ENCODE measurements at regions not wholly inside any gene's neighbourhood (a gene's known extent, or its start where the extent isn't known, plus 50 kb on each side); places are given as distances from the start of the nearest gene placed in this dataset.

- Histone ChIP-seq H3K36me3 (replicated peaks) (peaks cover 4% of the 10 kb centered on the region), H3K4me3 (ENCODE audit: low read depth, low read length) (peak overlapping the region; percentile 79), H3K27ac (peak overlapping the region; percentile 100), H3K27me3 (replicated peaks) (no peaks in the 10 kb centered on the region)
- in situ Hi-C loops (cut with HindIII; ENCODE audit: low pct_ligation_motif_present, low sequenced_read_pairs) = no loop called here
- no peak for TF ChIP-seq CTCF (IDR thresholded peaks at IDR 0.05; ENCODE audit: low read depth, low read length, missing control alignments)
- peak; percentile 97 for DNase-seq
Observed at GRCh38 chr9:94166236-94166975, 82.1 kb downstream of the PTPDC1 start.

GRCh38 chr9:94166976-94167346 lies 82.7 kb downstream of the PTPDC1 start:
- peak overlapping the region; percentile 79 for H3K4me3 ChIP-seq (ENCODE audit: low read depth, low read length)
- peak overlapping the region; percentile 78 for H3K27ac ChIP-seq
- no peak for DNase-seq
- H3K27me3 ChIP-seq (replicated peaks) = no peaks in the 10 kb centered on the region
- in situ Hi-C loops (cut with HindIII; ENCODE audit: low pct_ligation_motif_present, low sequenced_read_pairs) = no loop called here
- H3K36me3 ChIP-seq (replicated peaks) = peaks cover 4% of the 10 kb centered on the region
- TF ChIP-seq CTCF (IDR thresholded peaks at IDR 0.05; ENCODE audit: low read depth, low read length, missing control alignments) = peak; percentile 12

- DNase-seq = no peak
- peak overlapping the region; percentile 78 for H3K27ac ChIP-seq
- no peaks in the 10 kb centered on the region for H3K27me3 ChIP-seq (replicated peaks)
- in situ Hi-C loops (cut with HindIII; ENCODE audit: low pct_ligation_motif_present, low sequenced_read_pairs) = no loop called here
- TF ChIP-seq CTCF (IDR thresholded peaks at IDR 0.05; ENCODE audit: low read depth, low read length, missing control alignments) = no peak
- H3K36me3 ChIP-seq (replicated peaks) = peaks cover 4% of the 10 kb centered on the region
- H3K4me3 ChIP-seq (ENCODE audit: low read depth, low read length) = peak overlapping the region; percentile 79
Observed at GRCh38 chr9:94167376-94167890, 83.2 kb downstream of the PTPDC1 start.

DNA sequence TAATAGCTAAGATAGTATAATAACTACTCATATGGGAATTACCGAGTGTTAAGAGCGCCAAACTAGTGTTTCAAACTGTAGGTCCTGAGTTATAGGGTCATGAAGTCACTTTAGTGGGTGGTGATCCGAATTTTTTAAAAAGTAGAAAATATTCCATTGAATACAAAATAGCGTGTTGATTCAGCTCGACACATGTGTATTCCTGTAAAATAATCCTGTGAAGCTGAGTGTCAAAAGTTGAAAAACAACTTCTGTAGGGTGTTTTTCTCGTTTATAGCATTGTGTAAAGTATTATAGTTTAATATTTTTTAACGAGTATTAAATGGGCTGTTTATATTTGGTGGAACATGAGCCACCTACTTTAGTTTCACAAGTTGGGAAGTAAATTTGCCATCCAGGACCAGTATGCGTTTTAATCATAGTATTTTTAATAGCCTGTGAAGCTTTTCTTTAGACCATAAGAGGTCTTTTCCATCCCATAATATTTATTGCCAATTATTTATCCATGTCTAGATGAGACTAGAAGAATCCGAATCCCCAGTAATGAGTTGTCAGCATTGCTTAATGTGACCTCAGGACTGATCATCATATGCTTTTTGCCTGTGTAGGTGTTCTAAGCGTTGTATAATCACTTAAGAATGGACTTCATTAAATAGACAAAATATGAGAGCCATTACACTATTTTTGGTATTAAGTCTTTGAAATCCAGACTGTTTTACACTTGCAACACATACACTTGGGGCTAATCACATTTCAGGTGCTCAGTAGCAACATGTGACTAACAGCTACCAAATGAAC lies 84.1 kb downstream of the PTPDC1 start:
- Histone ChIP-seq H3K27ac (no peak overlapping the region), H3K27me3 (replicated peaks) (no peaks in the 10 kb centered on the region), H3K4me3 (ENCODE audit: low read depth, low read length) (peak overlapping the region; percentile 79), H3K36me3 (replicated peaks) (peaks cover 8% of the 10 kb centered on the region)
- no peak for DNase-seq
- TF ChIP-seq CTCF (IDR thresholded peaks at IDR 0.05; ENCODE audit: low read depth, low read length, missing control alignments) = no peak
- in situ Hi-C loops (cut with HindIII; ENCODE audit: low pct_ligation_motif_present, low sequenced_read_pairs) = no loop called here

GRCh38 chr9:94169968-94170367 lies 85.7 kb downstream of the PTPDC1 start:
- DNase-seq = no peak
- Histone ChIP-seq H3K4me3 (ENCODE audit: low read depth, low read length) (peak overlapping the region; percentile 79), H3K27ac (no peak overlapping the region), H3K27me3 (replicated peaks) (no peaks in the 10 kb centered on the region), H3K36me3 (replicated peaks) (peaks cover 20% of the 10 kb centered on the region)
- in situ Hi-C loops (cut with HindIII; ENCODE audit: low pct_ligation_motif_present, low sequenced_read_pairs) = no loop called here
- TF ChIP-seq CTCF (IDR thresholded peaks at IDR 0.05; ENCODE audit: low read depth, low read length, missing control alignments) = no peak
